H1 (cell line): ENCODE measurements at regions not wholly inside any gene's neighbourhood (a gene's known extent, or its start where the extent isn't known, plus 50 kb on each side); places are given as distances from the start of the nearest gene placed in this dataset.

Experiments used
- CTCF ChIA-PET: fragments of 300-600 bp; sonication (Branson Sonifier 250); formaldehyde crosslinking; loops from one replicate; lab custom pipeline; 2021; ENCODE audit not compliant: partially characterized antibody; lab: Charles Lee
- POLR2A ChIA-PET: fragments of 300-600 bp; sonication (Branson Sonifier 250); formaldehyde crosslinking; loops from one replicate; lab custom pipeline; 2021; ENCODE audit warnings: inconsistent platforms; ENCODE audit not compliant: partially characterized antibody; lab: Charles Lee
- DNase-seq, 2 experiments: peaks; one replicate each; pipeline versions ENCODE4 v3.0.0 to v3.0.0-alpha.2; 2010 to 2022; ENCODE audit warnings: low spot score in 2 of 2, low read depth in 1 of 2, mixed read lengths in 1 of 2
- FAIRE-seq: peaks from 2 replicates; lab custom pipeline; 2011; peaks lifted over from hg19 to GRCh38; lab: Jason Lieb, UNC
- H2AFZ ChIP-seq: 2 replicates; pipeline ENCODE4 v1.8.1; 2012; ENCODE audit warnings: low read length, inconsistent platforms
- H2AK5ac ChIP-seq: 2 replicates; pipeline ENCODE4 v1.6.1; 2013; ENCODE audit warnings: low read depth, low read length
- H2BK120ac ChIP-seq: replicated peaks from 2 replicates; pipeline ENCODE3; 2013; ENCODE audit warnings: low read depth, low read length, inconsistent platforms
- H2BK12ac ChIP-seq: 2 replicates; pipeline ENCODE4 v1.6.1; 2013; ENCODE audit warnings: low read depth, low read length
- H2BK15ac ChIP-seq: 2 replicates; pipeline ENCODE4 v1.6.1; 2013; ENCODE audit warnings: low read length
- H2BK20ac ChIP-seq: 2 replicates; pipeline ENCODE4 v1.6.1; 2013; ENCODE audit warnings: low read length
- H2BK5ac ChIP-seq: 2 replicates; pipeline ENCODE4 v1.6.1; 2013; ENCODE audit warnings: low read depth, low read length
- H3K14ac ChIP-seq: 2 replicates; pipeline ENCODE4 v1.6.1; 2013; ENCODE audit warnings: inconsistent platforms; ENCODE audit not compliant: insufficient read length
- H3K18ac ChIP-seq: 2 replicates; pipeline ENCODE4 v1.6.1; 2013; ENCODE audit warnings: low read length; ENCODE audit errors: extremely low read depth
- H3K23ac ChIP-seq: 2 replicates; pipeline ENCODE4 v1.6.1; 2013; ENCODE audit warnings: inconsistent platforms; ENCODE audit not compliant: insufficient read length
- H3K23me2 ChIP-seq: 2 replicates; pipeline ENCODE4 v1.6.1; 2013; ENCODE audit warnings: low read depth, low read length
- H3K27ac ChIP-seq: 2 replicates; pipeline ENCODE4 v1.6.1; 2011; ENCODE audit warnings: low read depth, low read length, inconsistent platforms
- H3K27me3 ChIP-seq, 4 experiments: replicated peaks in 1 of 4; 1 replicate in 1 of 4; 2 replicates in 3 of 4; pipeline versions ENCODE4 v1.6.1 to v1.8.1; 2011 to 2013; ENCODE audit warnings: low read length in 3 of 4, mild to moderate bottlenecking in 3 of 4, inconsistent platforms in 2 of 4, mixed read lengths in 2 of 4, moderate library complexity in 1 of 4; ENCODE audit not compliant: control insufficient read depth in 3 of 4, insufficient read depth in 3 of 4; ENCODE audit errors: extremely low read depth in 1 of 4
- H3K36me3 ChIP-seq, 4 experiments: 2 replicates each; pipeline versions ENCODE4 v1.6.1 to v1.8.1; 2011 to 2013; ENCODE audit warnings: mild to moderate bottlenecking in 4 of 4, low read length in 3 of 4, moderate library complexity in 2 of 4, control low read depth in 1 of 4, inconsistent platforms in 1 of 4; ENCODE audit not compliant: insufficient read depth in 4 of 4, control insufficient read depth in 2 of 4
- H3K4ac ChIP-seq: replicated peaks from 2 replicates; pipeline ENCODE3; 2013; ENCODE audit warnings: low read length, low read depth, mixed read lengths, inconsistent platforms; ENCODE audit not compliant: insufficient read length
- H3K4me1 ChIP-seq, 4 experiments: replicated peaks in 1 of 4; 1 replicate in 1 of 4; 2 replicates in 3 of 4; pipeline versions ENCODE4 v1.6.1 to v1.8.1; 2011 to 2013; ENCODE audit warnings: low read length in 3 of 4, inconsistent platforms in 2 of 4, mixed read lengths in 1 of 4; ENCODE audit not compliant: insufficient read depth in 4 of 4, control insufficient read depth in 3 of 4
- H3K4me2 ChIP-seq, 2 experiments: 2 replicates each; pipeline versions ENCODE4 v1.6.1 to v1.8.1; 2011 to 2013; ENCODE audit warnings: low read depth in 2 of 2, low read length in 2 of 2, control low read depth in 1 of 2, inconsistent platforms in 1 of 2, mild to moderate bottlenecking in 1 of 2; ENCODE audit not compliant: insufficient read depth in 1 of 2
- H3K4me3 ChIP-seq, 4 experiments: fragments of 200-600, 300-600 bp in 1 of 4; sonication (generic), shearing (Covaris generic), sonication (Bioruptor Twin) in 1 of 4; 2 replicates each; pipeline versions ENCODE4 v1.5.1 to v1.8.1; 2011 to 2016; ENCODE audit warnings: low read length in 4 of 4, low read depth in 3 of 4, control low read depth in 2 of 4, inconsistent platforms in 2 of 4, mild to moderate bottlenecking in 2 of 4, mixed read lengths in 1 of 4, moderate library complexity in 1 of 4; ENCODE audit not compliant: insufficient read depth in 2 of 4; ENCODE audit errors: extremely low read depth in 1 of 4
- H3K56ac ChIP-seq: replicated peaks from 2 replicates; pipeline ENCODE3; 2013; ENCODE audit warnings: low read depth, mild to moderate bottlenecking, mixed read lengths, low read length, inconsistent platforms; ENCODE audit not compliant: insufficient read length
- H3K79me1 ChIP-seq: 2 replicates; pipeline ENCODE4 v1.6.1; 2013; ENCODE audit warnings: low read depth, low read length, control low read depth
- H3K79me2 ChIP-seq, 2 experiments: 2 replicates each; pipeline versions ENCODE4 v1.6.1 to v1.8.1; 2012 to 2013; ENCODE audit warnings: low read length in 2 of 2, mild to moderate bottlenecking in 2 of 2, inconsistent platforms in 1 of 2; ENCODE audit not compliant: insufficient read depth in 2 of 2, control insufficient read depth in 1 of 2
- H3K9ac ChIP-seq, 4 experiments: replicated peaks in 1 of 4; 1 replicate in 1 of 4; 2 replicates in 3 of 4; pipeline versions ENCODE4 v1.6.1 to v1.8.1; 2011 to 2013; ENCODE audit warnings: low read depth in 3 of 4, low read length in 3 of 4, control low read depth in 2 of 4, mild to moderate bottlenecking in 2 of 4, moderate library complexity in 2 of 4, inconsistent platforms in 1 of 4; ENCODE audit errors: extremely low read depth in 1 of 4
- H3K9me3 ChIP-seq, 2 experiments: 2 replicates each; pipeline versions ENCODE4 v1.6.1 to v1.8.1; 2012 to 2013; ENCODE audit warnings: mild to moderate bottlenecking in 2 of 2, moderate library complexity in 2 of 2, control low read depth in 1 of 2, inconsistent platforms in 1 of 2, low read depth in 1 of 2, low read length in 1 of 2, mixed read lengths in 1 of 2; ENCODE audit not compliant: insufficient read depth in 2 of 2
- H4K20me1 ChIP-seq, 2 experiments: replicated peaks in 1 of 2; 2 replicates each; pipeline versions ENCODE3 to v1.8.1; 2011 to 2013; ENCODE audit warnings: inconsistent platforms in 2 of 2, low read length in 2 of 2, mild to moderate bottlenecking in 1 of 2; ENCODE audit not compliant: insufficient read depth in 2 of 2, control insufficient read depth in 1 of 2
- H4K5ac ChIP-seq: 2 replicates; pipeline ENCODE4 v1.6.1; 2013; ENCODE audit warnings: low read length, low read depth, mixed read lengths, inconsistent platforms; ENCODE audit not compliant: insufficient read length
- H4K8ac ChIP-seq: 2 replicates; pipeline ENCODE4 v1.8.0; 2013; ENCODE audit warnings: mild to moderate bottlenecking, moderate library complexity, low read length, inconsistent platforms; ENCODE audit not compliant: insufficient read depth; ENCODE audit errors: extremely low read depth
- H4K91ac ChIP-seq: replicated peaks from 2 replicates; pipeline ENCODE3; 2013; ENCODE audit warnings: low read length, mixed read lengths, inconsistent platforms; ENCODE audit not compliant: insufficient read length
- ASH2L ChIP-seq: fragments of 200-600, 300-600 bp; sonication (generic); IDR thresholded peaks from one replicate; pipeline ENCODE4 v1.7.1; 2017; ENCODE audit warnings: low read length
- BACH1 ChIP-seq: IDR thresholded peaks from 2 replicates; pipeline ENCODE4 v1.6.1; 2012; ENCODE audit warnings: low read length, improper control_type of control experiment
- EP300 ChIP-seq, 2 experiments: IDR thresholded peaks; 1 replicate in 1 of 2; 2 replicates in 1 of 2; pipeline ENCODE4 v1.6.1; 2011 to 2012; ENCODE audit warnings: low read depth in 2 of 2, low read length in 2 of 2, mild to moderate bottlenecking in 2 of 2, borderline replicate concordance in 1 of 2, inconsistent platforms in 1 of 2, moderate library complexity in 1 of 2
- GTF2F1 ChIP-seq: IDR thresholded peaks from 2 replicates; pipeline ENCODE4 v1.6.1; 2012; ENCODE audit warnings: low read depth, low read length, improper control_type of control experiment, borderline replicate concordance
- HDAC2 ChIP-seq, 2 experiments: fragments of 300-600 bp in 1 of 2; sonication (generic) in 1 of 2; IDR thresholded peaks; 2 replicates each; pipeline ENCODE4 v1.6.1; 2011 to 2012; ENCODE audit warnings: low read depth in 2 of 2, low read length in 2 of 2, mild to moderate bottlenecking in 2 of 2, moderate library complexity in 2 of 2, borderline replicate concordance in 1 of 2, inconsistent platforms in 1 of 2
- HDAC6 ChIP-seq: IDR thresholded peaks from one replicate; pipeline ENCODE4 v1.7.1; 2012; ENCODE audit warnings: low read depth, mild to moderate bottlenecking, inconsistent platforms, low read length, moderate library complexity
- JUND ChIP-seq: IDR thresholded peaks from 2 replicates; pipeline ENCODE4 v1.6.1; 2011; ENCODE audit warnings: mild to moderate bottlenecking, improper control_type of control experiment, low read length
- KDM1A ChIP-seq: fragments of 200-600, 300-600 bp; sonication (generic); IDR thresholded peaks from 2 replicates; pipeline ENCODE4 v1.7.1; 2016; ENCODE audit warnings: mild to moderate bottlenecking, low read length, borderline replicate concordance
- KDM5A ChIP-seq: fragments of 200-600 bp; IDR thresholded peaks from 2 replicates; pipeline ENCODE4 v1.7.1; 2012; ENCODE audit warnings: mild to moderate bottlenecking, low read length, inconsistent platforms, mixed read lengths
- POLR2A ChIP-seq, 2 experiments: IDR thresholded peaks; 1 replicate in 1 of 2; 2 replicates in 1 of 2; pipeline ENCODE4 v1.6.1; 2011; ENCODE audit warnings: low read depth in 2 of 2, low read length in 2 of 2, mild to moderate bottlenecking in 2 of 2; ENCODE audit errors: control extremely low read depth in 1 of 2
- POU5F1 ChIP-seq: IDR thresholded peaks from 2 replicates; pipeline ENCODE4 v1.6.1; 2011; ENCODE audit warnings: low read depth, mild to moderate bottlenecking, low read length, moderate library complexity
- SUZ12 ChIP-seq: fragments of 200-600 bp; sonication (generic); IDR thresholded peaks from 2 replicates; pipeline ENCODE4 v1.6.1; 2012; ENCODE audit warnings: mild to moderate bottlenecking, inconsistent platforms, low read length, moderate library complexity, mixed read lengths
- TCF12 ChIP-seq: IDR thresholded peaks from 2 replicates; pipeline ENCODE4 v1.6.1; 2011; ENCODE audit warnings: low read depth, mild to moderate bottlenecking, low read length
- ZNF274 ChIP-seq: IDR thresholded peaks from 2 replicates; pipeline ENCODE4 v1.7.0; 2012; ENCODE audit warnings: low read length, borderline replicate concordance; ENCODE audit errors: extremely low read depth

DNA sequence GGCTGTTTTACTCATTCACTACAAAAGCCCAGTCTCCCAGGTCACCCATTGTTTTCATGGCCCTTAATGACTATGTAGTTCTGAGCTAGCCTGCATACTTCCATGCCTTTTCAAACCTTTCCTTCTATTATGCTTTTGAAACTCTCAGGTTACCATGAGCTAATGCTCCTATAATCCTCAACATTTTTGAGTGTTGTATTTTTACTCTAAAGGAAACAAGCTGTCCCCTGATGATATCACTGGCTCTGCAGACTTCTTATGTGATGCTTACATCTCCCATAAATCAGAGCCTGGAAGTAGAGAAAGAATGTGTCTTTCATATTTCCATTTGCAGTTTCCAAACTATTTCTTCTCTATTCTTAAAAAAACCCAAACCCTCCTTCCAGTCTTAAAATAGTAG is 159.0 kb upstream of the RAG2 start:
- no peaks in the 10 kb centered on the region for H4K20me1 ChIP-seq
- H3K4me2 ChIP-seq: no peak overlapping the region
- no peak overlapping the region for H4K8ac ChIP-seq
- CTCF ChIA-PET: interaction anchor here (2.2 kb wide), 1 partner anchor 10 kb away, joined by 13 read pairs; no protein-coding TSS in a partner anchor
- H3K4me1 ChIP-seq: no peaks in the 10 kb centered on the region
- no peak overlapping the region for H2BK15ac ChIP-seq
- H3K27me3 ChIP-seq: no peaks in the 10 kb centered on the region
- H3K14ac ChIP-seq: no peak overlapping the region
- no peak for FAIRE-seq
- no peak overlapping the region for H3K4me3 ChIP-seq
- no peaks in the 10 kb centered on the region for H3K79me2 ChIP-seq
- no peaks in the 10 kb centered on the region; the same call in 1 of the 2 replicates for H3K23me2 ChIP-seq
- no peak for DNase-seq
- no peak overlapping the region for H2AFZ ChIP-seq
- H2BK120ac ChIP-seq: no peak overlapping the region
- no peak overlapping the region for H3K18ac ChIP-seq
- no peak overlapping the region for H2AK5ac ChIP-seq
- no peak overlapping the region for H3K4ac ChIP-seq
- POLR2A ChIA-PET: no interaction called here
- H3K36me3 ChIP-seq: no peaks in the 10 kb centered on the region
- no peak overlapping the region for H3K56ac ChIP-seq
- no peak overlapping the region for H4K5ac ChIP-seq
- H2BK5ac ChIP-seq: no peak overlapping the region
- H3K23ac ChIP-seq: no peak overlapping the region
- no peak overlapping the region for H3K9ac ChIP-seq
- H2BK20ac ChIP-seq: no peak overlapping the region
- TF ChIP-seq KDM1A: no peak
- TF ChIP-seq POU5F1: no peak
- TF ChIP-seq SUZ12: no peak
- no peak for TF ChIP-seq GTF2F1
- no peak for TF ChIP-seq HDAC2 (IDR thresholded peaks at IDR 0.05; ENCODE audit: borderline replicate concordance in 1 of 2, low read depth in 2 of 2, low read length in 2 of 2)
- TF ChIP-seq HDAC6: no peak
- TF ChIP-seq KDM5A: no peak
- TF ChIP-seq TCF12: no peak
- TF ChIP-seq ASH2L: no peak
- TF ChIP-seq EP300 (IDR thresholded peaks at IDR 0.05; ENCODE audit: borderline replicate concordance in 1 of 2, low read depth in 2 of 2, low read length in 2 of 2): no peak
- no peak for TF ChIP-seq JUND
- no peak for TF ChIP-seq ZNF274
- no peak for TF ChIP-seq POLR2A (IDR thresholded peaks at IDR 0.05; ENCODE audit: control extremely low read depth in 1 of 2, low read depth in 2 of 2, low read length in 2 of 2)
- no peak for TF ChIP-seq BACH1
- H3K9me3 ChIP-seq: no peaks in the 10 kb centered on the region
- H3K79me1 ChIP-seq: no peaks in the 10 kb centered on the region
- no peak overlapping the region for H3K27ac ChIP-seq
- no peak overlapping the region for H2BK12ac ChIP-seq
- H4K91ac ChIP-seq: no peak overlapping the region
